ENCODE measurements at regions not wholly inside any gene's neighbourhood (a gene's known extent, or its start where the extent isn't known, plus 50 kb on each side); places are given as distances from the start of the nearest gene placed in this dataset.

GRCh38 chr9:1202512-1203280 is 152.5 kb downstream of the DMRT2 start:
- Histone ChIP-seq H3K9me1 (ENCODE audit: control insufficient read depth, extremely low read depth, insufficient read depth, low read length) (no peaks in the 10 kb centered on the region), H3K9me3 (ENCODE audit: control insufficient read depth, low read depth, low read length) (no peaks in the 10 kb centered on the region), H3K9ac (ENCODE audit: control insufficient read depth, extremely low read depth, insufficient read depth, low read length) (no peak overlapping the region), H3K4me3 (ENCODE audit: control insufficient read depth in 2 of 3, extremely low read depth in 1 of 3, insufficient read depth in 2 of 3, low read depth in 1 of 3, low read length in 3 of 3) (no peak overlapping the region), H4K20me1 (ENCODE audit: control insufficient read depth, extremely low read depth, insufficient read depth, low read length) (no peaks in the 10 kb centered on the region), H2AFZ (ENCODE audit: control insufficient read depth, low read length) (no peak overlapping the region), H3K4me1 (ENCODE audit: control insufficient read depth, extremely low read depth, insufficient read depth, low read length) (no peaks in the 10 kb centered on the region), H3K27ac (ENCODE audit: control insufficient read depth, insufficient read depth, low read length) (no peak overlapping the region), H3K36me3 (ENCODE audit: control insufficient read depth in 2 of 2, extremely low read depth in 1 of 2, insufficient read depth in 2 of 2, low read length in 2 of 2) (no peaks in the 10 kb centered on the region), H3K27me3 (ENCODE audit: control insufficient read depth, extremely low read depth, insufficient read depth, low read length) (no peaks in the 10 kb centered on the region), H3K4me2 (ENCODE audit: control insufficient read depth, extremely low read depth, insufficient read depth, low read depth, low read length) (no peak overlapping the region), H3K79me2 (ENCODE audit: control insufficient read depth, insufficient read depth, low read length) (no peaks in the 10 kb centered on the region)
- dilution Hi-C loops (cut with MboI; ENCODE audit: extremely low pct_ligation_motif_present, low sequenced_read_pairs) = no loop called here
- DNase-seq (ENCODE audit: low read depth, low spot score) (no peak), FAIRE-seq (no peak)
- TF ChIP-seq EZH2 (IDR thresholded peaks at IDR 0.05; ENCODE audit: low read length) = no peak
- TF ChIP-seq, protein P1, sequence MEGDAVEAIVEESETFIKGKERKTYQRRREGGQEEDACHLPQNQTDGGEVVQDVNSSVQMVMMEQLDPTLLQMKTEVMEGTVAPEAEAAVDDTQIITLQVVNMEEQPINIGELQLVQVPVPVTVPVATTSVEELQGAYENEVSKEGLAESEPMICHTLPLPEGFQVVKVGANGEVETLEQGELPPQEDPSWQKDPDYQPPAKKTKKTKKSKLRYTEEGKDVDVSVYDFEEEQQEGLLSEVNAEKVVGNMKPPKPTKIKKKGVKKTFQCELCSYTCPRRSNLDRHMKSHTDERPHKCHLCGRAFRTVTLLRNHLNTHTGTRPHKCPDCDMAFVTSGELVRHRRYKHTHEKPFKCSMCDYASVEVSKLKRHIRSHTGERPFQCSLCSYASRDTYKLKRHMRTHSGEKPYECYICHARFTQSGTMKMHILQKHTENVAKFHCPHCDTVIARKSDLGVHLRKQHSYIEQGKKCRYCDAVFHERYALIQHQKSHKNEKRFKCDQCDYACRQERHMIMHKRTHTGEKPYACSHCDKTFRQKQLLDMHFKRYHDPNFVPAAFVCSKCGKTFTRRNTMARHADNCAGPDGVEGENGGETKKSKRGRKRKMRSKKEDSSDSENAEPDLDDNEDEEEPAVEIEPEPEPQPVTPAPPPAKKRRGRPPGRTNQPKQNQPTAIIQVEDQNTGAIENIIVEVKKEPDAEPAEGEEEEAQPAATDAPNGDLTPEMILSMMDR (optimal IDR thresholded peaks at IDR 0.05 in 1 of 3, IDR thresholded peaks at IDR 0.05 in 1 of 3, conservative IDR thresholded peaks at IDR 0.05 in 1 of 3; ENCODE audit: extremely low read depth in 1 of 3, insufficient read depth in 2 of 3, low read length in 3 of 3) = no peak

DNA sequence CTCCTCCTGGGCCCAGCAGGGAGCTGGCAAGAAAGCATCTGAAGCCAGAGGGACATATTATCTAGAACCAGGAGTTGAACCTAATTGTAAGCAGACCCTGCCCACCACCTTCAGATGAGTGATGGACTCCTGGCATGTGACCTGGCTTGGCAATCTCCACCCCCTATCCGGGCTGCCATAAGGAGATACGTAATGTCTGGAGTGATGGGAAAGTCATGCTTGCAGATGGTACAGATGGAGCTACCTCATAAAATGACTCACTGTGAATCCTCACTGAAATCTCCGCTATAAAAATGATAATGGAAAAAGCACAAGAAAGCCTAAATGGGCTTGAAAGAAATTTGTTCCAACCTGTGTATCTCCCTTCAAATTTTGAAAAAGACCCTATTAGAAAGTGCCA is 157.5 kb downstream of the DMRT2 start:
- Histone ChIP-seq H3K9me1 (ENCODE audit: control insufficient read depth, extremely low read depth, insufficient read depth, low read length) (no peaks in the 10 kb centered on the region), H3K27ac (ENCODE audit: control insufficient read depth, insufficient read depth, low read length) (no peak overlapping the region), H3K4me1 (ENCODE audit: control insufficient read depth, extremely low read depth, insufficient read depth, low read length) (no peaks in the 10 kb centered on the region), H3K9ac (ENCODE audit: control insufficient read depth, extremely low read depth, insufficient read depth, low read length) (no peak overlapping the region), H2AFZ (ENCODE audit: control insufficient read depth, low read length) (no peak overlapping the region), H3K79me2 (ENCODE audit: control insufficient read depth, insufficient read depth, low read length) (no peaks in the 10 kb centered on the region), H3K27me3 (ENCODE audit: control insufficient read depth, extremely low read depth, insufficient read depth, low read length) (no peaks in the 10 kb centered on the region), H3K4me3 (ENCODE audit: control insufficient read depth in 2 of 3, extremely low read depth in 1 of 3, insufficient read depth in 2 of 3, low read depth in 1 of 3, low read length in 3 of 3) (no peak overlapping the region), H3K4me2 (ENCODE audit: control insufficient read depth, extremely low read depth, insufficient read depth, low read depth, low read length) (no peak overlapping the region), H3K9me3 (ENCODE audit: control insufficient read depth, low read depth, low read length) (no peaks in the 10 kb centered on the region), H4K20me1 (ENCODE audit: control insufficient read depth, extremely low read depth, insufficient read depth, low read length) (no peaks in the 10 kb centered on the region), H3K36me3 (ENCODE audit: control insufficient read depth in 2 of 2, extremely low read depth in 1 of 2, insufficient read depth in 2 of 2, low read length in 2 of 2) (no peaks in the 10 kb centered on the region)
- FAIRE-seq (no peak), DNase-seq (ENCODE audit: low read depth, low spot score) (no peak)
- dilution Hi-C loops (cut with MboI; ENCODE audit: extremely low pct_ligation_motif_present, low sequenced_read_pairs) = no loop called here
- TF ChIP-seq, protein P1 (optimal IDR thresholded peaks at IDR 0.05 in 1 of 3, IDR thresholded peaks at IDR 0.05 in 1 of 3, conservative IDR thresholded peaks at IDR 0.05 in 1 of 3; ENCODE audit: extremely low read depth in 1 of 3, insufficient read depth in 2 of 3, low read length in 3 of 3) = no peak
- no peak for TF ChIP-seq EZH2 (IDR thresholded peaks at IDR 0.05; ENCODE audit: low read length)
